ENCODE measurements at regions not wholly inside any gene's neighbourhood (a gene's known extent, or its start where the extent isn't known, plus 50 kb on each side); places are given as distances from the start of the nearest gene placed in this dataset.

- H3K27ac Mint-ChIP-seq = no peak overlapping the region
- Histone ChIP-seq H3K27ac (ENCODE audit: low read depth, low read length) (no peak overlapping the region), H3K4me1 (ENCODE audit: control insufficient read depth, insufficient read depth, low read length) (no peaks in the 10 kb centered on the region), H3K36me3 (ENCODE audit: control insufficient read depth, insufficient read depth, low read length) (no peaks in the 10 kb centered on the region), H3K9ac (ENCODE audit: extremely low read depth, low read length, poor library complexity, severe bottlenecking) (no peak overlapping the region), H3K4me3 (ENCODE audit: low read length) (no peak overlapping the region), H3K9me3 (ENCODE audit: control insufficient read depth, low read length) (no peaks in the 10 kb centered on the region), H3K27me3 (ENCODE audit: control insufficient read depth, insufficient read depth, low read length, poor library complexity, severe bottlenecking) (no peaks in the 10 kb centered on the region)
- no peak for DNase-seq
- peaks cover 3% of the 10 kb centered on the region for H3K4me1 Mint-ChIP-seq
- H3K27me3 Mint-ChIP-seq (ENCODE audit: insufficient read depth) = no peaks in the 10 kb centered on the region
- TF ChIP-seq, protein P1, sequence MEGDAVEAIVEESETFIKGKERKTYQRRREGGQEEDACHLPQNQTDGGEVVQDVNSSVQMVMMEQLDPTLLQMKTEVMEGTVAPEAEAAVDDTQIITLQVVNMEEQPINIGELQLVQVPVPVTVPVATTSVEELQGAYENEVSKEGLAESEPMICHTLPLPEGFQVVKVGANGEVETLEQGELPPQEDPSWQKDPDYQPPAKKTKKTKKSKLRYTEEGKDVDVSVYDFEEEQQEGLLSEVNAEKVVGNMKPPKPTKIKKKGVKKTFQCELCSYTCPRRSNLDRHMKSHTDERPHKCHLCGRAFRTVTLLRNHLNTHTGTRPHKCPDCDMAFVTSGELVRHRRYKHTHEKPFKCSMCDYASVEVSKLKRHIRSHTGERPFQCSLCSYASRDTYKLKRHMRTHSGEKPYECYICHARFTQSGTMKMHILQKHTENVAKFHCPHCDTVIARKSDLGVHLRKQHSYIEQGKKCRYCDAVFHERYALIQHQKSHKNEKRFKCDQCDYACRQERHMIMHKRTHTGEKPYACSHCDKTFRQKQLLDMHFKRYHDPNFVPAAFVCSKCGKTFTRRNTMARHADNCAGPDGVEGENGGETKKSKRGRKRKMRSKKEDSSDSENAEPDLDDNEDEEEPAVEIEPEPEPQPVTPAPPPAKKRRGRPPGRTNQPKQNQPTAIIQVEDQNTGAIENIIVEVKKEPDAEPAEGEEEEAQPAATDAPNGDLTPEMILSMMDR (conservative IDR thresholded peaks at IDR 0.05) = no peak
- H3K36me3 Mint-ChIP-seq (ENCODE audit: low read depth) = no peaks in the 10 kb centered on the region
- no peak overlapping the region for H3K4me3 Mint-ChIP-seq
- 94 to 95% methylated on average over 2 to 3 of the region's 3 CpGs for WGBS, 2 experiments (ENCODE audit: insufficient coverage in 1 of 2, insufficient read length in 1 of 2)
- H3K9me3 Mint-ChIP-seq = no peaks in the 10 kb centered on the region
Observed at GRCh38 chr5:104706600-104706999, 1144.0 kb upstream of the NUDT12 start.

GRCh38 chr5:104702212-104702611 lies 1139.6 kb upstream of the NUDT12 start:
- H3K36me3 Mint-ChIP-seq (ENCODE audit: low read depth) = no peaks in the 10 kb centered on the region
- H3K9me3 ChIP-seq (ENCODE audit: control insufficient read depth, low read length) = peaks cover 20% of the 10 kb centered on the region
- H3K36me3 ChIP-seq (ENCODE audit: control insufficient read depth, insufficient read depth, low read length) = no peaks in the 10 kb centered on the region
- no peaks in the 10 kb centered on the region for H3K27me3 ChIP-seq (ENCODE audit: control insufficient read depth, insufficient read depth, low read length, poor library complexity, severe bottlenecking)
- H3K4me1 ChIP-seq (ENCODE audit: control insufficient read depth, insufficient read depth, low read length) = no peaks in the 10 kb centered on the region
- 77% methylated on average over 1 of the region's 1 CpG; no CpG with 5 or more reads in 1 of the 2 experiments for WGBS, 2 experiments (ENCODE audit: insufficient coverage in 1 of 2, insufficient read length in 1 of 2)
- peaks cover 3% of the 10 kb centered on the region for H3K4me1 Mint-ChIP-seq
- H3K27ac Mint-ChIP-seq = no peak overlapping the region
- DNase-seq = no peak
- no peaks in the 10 kb centered on the region for H3K27me3 Mint-ChIP-seq (ENCODE audit: insufficient read depth)
- no peak overlapping the region for H3K4me3 ChIP-seq (ENCODE audit: low read length)
- TF ChIP-seq, protein P1 (conservative IDR thresholded peaks at IDR 0.05) = no peak
- peaks cover 21% of the 10 kb centered on the region for H3K9me3 Mint-ChIP-seq
- no peak overlapping the region for H3K4me3 Mint-ChIP-seq
- H3K9ac ChIP-seq (ENCODE audit: extremely low read depth, low read length, poor library complexity, severe bottlenecking) = no peak overlapping the region
- no peak overlapping the region for H3K27ac ChIP-seq (ENCODE audit: low read depth, low read length)

- Histone ChIP-seq H3K27me3 (ENCODE audit: control insufficient read depth, insufficient read depth, low read length, poor library complexity, severe bottlenecking) (no peaks in the 10 kb centered on the region), H3K9me3 (ENCODE audit: control insufficient read depth, low read length) (peaks cover 20% of the 10 kb centered on the region), H3K9ac (ENCODE audit: extremely low read depth, low read length, poor library complexity, severe bottlenecking) (no peak overlapping the region), H3K4me3 (ENCODE audit: low read length) (no peak overlapping the region), H3K27ac (ENCODE audit: low read depth, low read length) (no peak overlapping the region), H3K36me3 (ENCODE audit: control insufficient read depth, insufficient read depth, low read length) (no peaks in the 10 kb centered on the region), H3K4me1 (ENCODE audit: control insufficient read depth, insufficient read depth, low read length) (no peaks in the 10 kb centered on the region)
- no peak overlapping the region for H3K27ac Mint-ChIP-seq
- TF ChIP-seq, protein P1 (conservative IDR thresholded peaks at IDR 0.05) = no peak
- H3K27me3 Mint-ChIP-seq (ENCODE audit: insufficient read depth) = no peaks in the 10 kb centered on the region
- no peak overlapping the region for H3K4me3 Mint-ChIP-seq
- H3K4me1 Mint-ChIP-seq = no peaks in the 10 kb centered on the region
- no peak for DNase-seq
- H3K9me3 Mint-ChIP-seq = peaks cover 21% of the 10 kb centered on the region
- H3K36me3 Mint-ChIP-seq (ENCODE audit: low read depth) = no peaks in the 10 kb centered on the region
- WGBS, 2 experiments (ENCODE audit: insufficient coverage in 1 of 2, insufficient read length in 1 of 2) = 86% methylated on average over 2 of the region's 2 CpGs; no CpG with 5 or more reads in 1 of the 2 experiments
Observed at GRCh38 chr5:104699438-104699837, 1136.8 kb upstream of the NUDT12 start.

Measured in endodermal cell (in vitro differentiated cells).